Right atrium auricular region (tissue), 2 donors: ENCODE measurements at regions not wholly inside any gene's neighbourhood (a gene's known extent, or its start where the extent isn't known, plus 50 kb on each side); places are given as distances from the start of the nearest gene placed in this dataset.
"Not testable (repeated sequence)": the region's sequence is repeated elsewhere in the genome, so short reads cannot be mapped to it uniquely, and the experiment has no call there.

Source experiments
- DNase-seq: peaks from one replicate; pipeline ENCODE4 v3.0.0-alpha.2; 2019; ENCODE audit warnings: low spot score
- H3K27ac ChIP-seq, 2 donors: fragments of 200-600 bp; sonication (generic); 1 replicate in 1 of 2; 2 replicates in 1 of 2; pipeline ENCODE4 v1.5.1; 2016 to 2019
- H3K27me3 ChIP-seq, 2 donors: fragments of 200-600 bp; sonication (generic); one replicate each; pipeline versions ENCODE4 v1.5.1 to v1.6.0; 2017 to 2019
- H3K36me3 ChIP-seq: fragments of 200-600 bp; sonication (generic); one replicate; pipeline ENCODE4 v1.5.1; 2016
- H3K4me1 ChIP-seq, 2 donors: fragments of 200-600 bp; sonication (generic); one replicate each; pipeline versions ENCODE4 v1.5.1 to v1.6.0; 2017 to 2019
- H3K4me3 ChIP-seq, 2 donors: fragments of 200-600 bp; sonication (generic); 1 replicate in 1 of 2; 2 replicates in 1 of 2; pipeline ENCODE4 v1.5.1; 2017 to 2019; ENCODE audit warnings: mild to moderate bottlenecking in 1 of 2, moderate library complexity in 1 of 2
- H3K9me3 ChIP-seq, 2 donors: fragments of 200-600 bp; sonication (generic); one replicate each; pipeline ENCODE4 v1.5.1; 2019
- TF ChIP-seq, protein P1 (sequence below), 2 donors: fragments of 200-600 bp; sonication (generic); IDR thresholded peaks; one replicate each; pipeline ENCODE4 v1.5.1; 2019; ENCODE audit warnings: antibody characterized with exemption in 2 of 2

GRCh38 chr20:4322499-4322898 is 73.4 kb upstream of the ADRA1D start:
- Histone ChIP-seq H3K27me3 (no peaks in the 10 kb centered on the region), H3K27ac (no peak overlapping the region), H3K9me3 (no peaks in the 10 kb centered on the region), H3K36me3 (no peaks in the 10 kb centered on the region), H3K4me1 (no peaks in the 10 kb centered on the region), H3K4me3 (no peak overlapping the region)
- peak; percentile 23 for DNase-seq
- TF ChIP-seq, protein P1, sequence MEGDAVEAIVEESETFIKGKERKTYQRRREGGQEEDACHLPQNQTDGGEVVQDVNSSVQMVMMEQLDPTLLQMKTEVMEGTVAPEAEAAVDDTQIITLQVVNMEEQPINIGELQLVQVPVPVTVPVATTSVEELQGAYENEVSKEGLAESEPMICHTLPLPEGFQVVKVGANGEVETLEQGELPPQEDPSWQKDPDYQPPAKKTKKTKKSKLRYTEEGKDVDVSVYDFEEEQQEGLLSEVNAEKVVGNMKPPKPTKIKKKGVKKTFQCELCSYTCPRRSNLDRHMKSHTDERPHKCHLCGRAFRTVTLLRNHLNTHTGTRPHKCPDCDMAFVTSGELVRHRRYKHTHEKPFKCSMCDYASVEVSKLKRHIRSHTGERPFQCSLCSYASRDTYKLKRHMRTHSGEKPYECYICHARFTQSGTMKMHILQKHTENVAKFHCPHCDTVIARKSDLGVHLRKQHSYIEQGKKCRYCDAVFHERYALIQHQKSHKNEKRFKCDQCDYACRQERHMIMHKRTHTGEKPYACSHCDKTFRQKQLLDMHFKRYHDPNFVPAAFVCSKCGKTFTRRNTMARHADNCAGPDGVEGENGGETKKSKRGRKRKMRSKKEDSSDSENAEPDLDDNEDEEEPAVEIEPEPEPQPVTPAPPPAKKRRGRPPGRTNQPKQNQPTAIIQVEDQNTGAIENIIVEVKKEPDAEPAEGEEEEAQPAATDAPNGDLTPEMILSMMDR (IDR thresholded peaks at IDR 0.05) = no peak

GRCh38 chr20:4320291-4320690 is 71.2 kb upstream of the ADRA1D start:
- peak; percentile 7 for DNase-seq
- TF ChIP-seq, protein P1 (IDR thresholded peaks at IDR 0.05) = no peak
- Histone ChIP-seq H3K36me3 (no peaks in the 10 kb centered on the region), H3K4me3 (no peak overlapping the region), H3K27ac (no peak overlapping the region), H3K9me3 (no peaks in the 10 kb centered on the region), H3K4me1 (no peaks in the 10 kb centered on the region), H3K27me3 (no peaks in the 10 kb centered on the region)

DNA sequence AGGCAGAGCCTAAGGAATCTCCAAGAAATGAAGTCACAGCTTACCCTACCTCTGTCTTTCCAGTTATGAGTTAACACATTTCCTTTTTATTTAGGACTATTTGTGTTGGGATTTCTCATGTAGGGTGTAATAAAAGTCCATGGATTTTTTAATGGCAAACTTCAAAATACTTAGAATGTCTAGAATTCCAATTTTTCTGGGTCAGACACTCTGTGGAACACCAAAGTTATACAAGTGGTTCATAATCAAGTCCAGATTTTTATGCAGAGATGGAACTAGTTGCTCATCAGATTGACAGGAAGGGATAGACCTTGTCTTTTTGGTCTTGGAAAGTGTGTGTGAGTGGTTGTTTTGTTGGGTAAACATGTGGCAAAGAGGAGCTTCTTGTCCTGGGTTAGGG is 69.8 kb upstream of the ADRA1D start:
- Histone ChIP-seq H3K27ac (no peak overlapping the region), H3K27me3 (no peaks in the 10 kb centered on the region), H3K4me1 (no peaks in the 10 kb centered on the region), H3K36me3 (no peaks in the 10 kb centered on the region), H3K4me3 (no peak overlapping the region), H3K9me3 (no peaks in the 10 kb centered on the region)
- no peak for DNase-seq
- TF ChIP-seq, protein P1 (IDR thresholded peaks at IDR 0.05) = no peak

- DNase-seq = peak; percentile 5
- not testable (repeated sequence) for H3K27me3 ChIP-seq, H3K27ac ChIP-seq, H3K4me3 ChIP-seq, H3K36me3 ChIP-seq, H3K4me1 ChIP-seq, H3K9me3 ChIP-seq
Observed at GRCh38 chr20:4310616-4311015, 61.5 kb upstream of the ADRA1D start.

- TF ChIP-seq, protein P1 (IDR thresholded peaks at IDR 0.05) = no peak
- Histone ChIP-seq H3K27me3 (no peaks in the 10 kb centered on the region), H3K9me3 (peaks cover 0 to 2% of the 10 kb centered on the region in 2 donors), H3K4me1 (no peaks in the 10 kb centered on the region), H3K36me3 (no peaks in the 10 kb centered on the region), H3K4me3 (no peak overlapping the region), H3K27ac (no peak overlapping the region)
- DNase-seq = peak; percentile 9
Observed at GRCh38 chr20:4306206-4306605, 57.1 kb upstream of the ADRA1D start.

DNA sequence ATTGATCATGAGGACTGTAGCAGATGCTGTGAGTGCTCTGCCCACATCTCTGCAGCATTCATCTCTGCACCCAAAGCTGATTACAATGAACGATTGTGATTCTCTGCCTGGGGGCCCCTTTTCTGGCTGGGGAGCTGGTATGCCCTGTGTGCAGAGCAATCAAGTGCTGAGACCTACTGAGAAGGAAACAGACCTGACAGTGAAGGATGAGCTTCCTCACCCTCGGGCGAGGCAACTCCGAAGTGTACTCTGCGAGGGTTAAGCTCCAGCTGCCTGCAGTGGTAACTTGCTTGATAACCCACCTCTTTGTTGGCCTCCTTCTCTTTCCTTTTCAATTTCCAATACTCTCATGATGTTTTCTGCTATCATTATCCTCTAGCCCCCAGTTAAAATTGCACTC is 56.0 kb upstream of the ADRA1D start:
- Histone ChIP-seq H3K27ac (no peak overlapping the region), H3K27me3 (no peaks in the 10 kb centered on the region), H3K9me3 (no peaks in the 10 kb centered on the region), H3K4me3 (no peak overlapping the region), H3K36me3 (no peaks in the 10 kb centered on the region), H3K4me1 (no peaks in the 10 kb centered on the region)
- TF ChIP-seq, protein P1 (IDR thresholded peaks at IDR 0.05) = no peak
- peak; percentile 42 for DNase-seq
